H1 (cell line): ENCODE measurements at regions not wholly inside any gene's neighbourhood (a gene's known extent, or its start where the extent isn't known, plus 50 kb on each side); places are given as distances from the start of the nearest gene placed in this dataset.

Source experiments
- CEBPB ChIP-seq: IDR thresholded peaks from 2 replicates; pipeline ENCODE4 v1.6.1; 2012; ENCODE audit warnings: low read depth, low read length
- CTCF ChIP-seq, 3 experiments: IDR thresholded peaks; 1 replicate in 2 of 3; 2 replicates in 1 of 3; pipeline versions ENCODE4 v1.5.1 to v1.6.1; 2011; ENCODE audit warnings: low read length in 3 of 3, mild to moderate bottlenecking in 3 of 3, inconsistent platforms in 2 of 3, low read depth in 1 of 3, moderate library complexity in 1 of 3; ENCODE audit not compliant: insufficient read depth in 1 of 3; ENCODE audit errors: control extremely low read depth in 1 of 3
- EP300 ChIP-seq, 2 experiments: IDR thresholded peaks; 1 replicate in 1 of 2; 2 replicates in 1 of 2; pipeline ENCODE4 v1.6.1; 2011 to 2012; ENCODE audit warnings: low read depth in 2 of 2, low read length in 2 of 2, mild to moderate bottlenecking in 2 of 2, borderline replicate concordance in 1 of 2, inconsistent platforms in 1 of 2, moderate library complexity in 1 of 2
- EZH2 ChIP-seq: fragments of 200-600 bp; sonication (generic); IDR thresholded peaks from 2 replicates; pipeline ENCODE4 v1.7.1; 2012; ENCODE audit warnings: low read depth, mild to moderate bottlenecking, moderate library complexity, low read length, inconsistent platforms; ENCODE audit not compliant: severe bottlenecking
- GABPA ChIP-seq: IDR thresholded peaks from 2 replicates; pipeline ENCODE4 v1.6.1; 2011; ENCODE audit warnings: mild to moderate bottlenecking, low read length, moderate library complexity, borderline replicate concordance; ENCODE audit not compliant: insufficient read depth
- GTF2F1 ChIP-seq: IDR thresholded peaks from 2 replicates; pipeline ENCODE4 v1.6.1; 2012; ENCODE audit warnings: low read depth, low read length, improper control_type of control experiment, borderline replicate concordance
- MAX ChIP-seq: IDR thresholded peaks from 2 replicates; pipeline ENCODE4 v1.6.1; 2012; ENCODE audit warnings: inconsistent platforms
- POLR2A ChIP-seq, 2 experiments: IDR thresholded peaks; 1 replicate in 1 of 2; 2 replicates in 1 of 2; pipeline ENCODE4 v1.6.1; 2011; ENCODE audit warnings: low read depth in 2 of 2, low read length in 2 of 2, mild to moderate bottlenecking in 2 of 2; ENCODE audit errors: control extremely low read depth in 1 of 2
- RFX5 ChIP-seq: IDR thresholded peaks from 2 replicates; pipeline ENCODE4 v1.6.1; 2011; ENCODE audit warnings: low read depth, low read length, improper control_type of control experiment, borderline replicate concordance
- RXRA ChIP-seq: IDR thresholded peaks from 2 replicates; pipeline ENCODE4 v1.6.1; 2011; ENCODE audit warnings: low read depth, mild to moderate bottlenecking, low read length, moderate library complexity; ENCODE audit not compliant: insufficient read depth
- SIN3A ChIP-seq, 2 experiments: IDR thresholded peaks in 1 of 2; conservative IDR thresholded peaks in 1 of 2; 2 replicates each; pipeline ENCODE4 v1.6.1; 2011 to 2012; ENCODE audit warnings: low read length in 2 of 2, improper control_type of control experiment in 1 of 2, low read depth in 1 of 2, mild to moderate bottlenecking in 1 of 2
- SP1 ChIP-seq: IDR thresholded peaks from 2 replicates; pipeline ENCODE4 v1.6.1; 2011; ENCODE audit warnings: low read depth, low read length
- SP2 ChIP-seq: IDR thresholded peaks from 2 replicates; pipeline ENCODE4 v1.6.1; 2012; ENCODE audit warnings: mild to moderate bottlenecking, low read length, inconsistent platforms
- USF2 ChIP-seq: IDR thresholded peaks from 2 replicates; pipeline ENCODE4 v1.6.1; 2011; ENCODE audit warnings: low read length, improper control_type of control experiment

GRCh38 chr10:27621461-27621860, 117.4 kb downstream of the RAB18 start:
- no peak for TF ChIP-seq CTCF (IDR thresholded peaks at IDR 0.05; ENCODE audit: control extremely low read depth in 1 of 3, insufficient read depth in 1 of 3, low read depth in 1 of 3, low read length in 3 of 3)
- no peak for TF ChIP-seq CEBPB
- TF ChIP-seq SP2 = no peak
- no peak for TF ChIP-seq POLR2A (IDR thresholded peaks at IDR 0.05; ENCODE audit: control extremely low read depth in 1 of 2, low read depth in 2 of 2, low read length in 2 of 2)
- no peak for TF ChIP-seq SIN3A (conservative IDR thresholded peaks at IDR 0.05 in 1 of 2, IDR thresholded peaks at IDR 0.05 in 1 of 2; ENCODE audit: low read depth in 1 of 2, low read length in 2 of 2)
- TF ChIP-seq EZH2 = no peak
- no peak for TF ChIP-seq RXRA
- TF ChIP-seq GABPA = no peak
- no peak for TF ChIP-seq GTF2F1
- TF ChIP-seq USF2 = no peak
- no peak for TF ChIP-seq EP300 (IDR thresholded peaks at IDR 0.05; ENCODE audit: borderline replicate concordance in 1 of 2, low read depth in 2 of 2, low read length in 2 of 2)
- no peak for TF ChIP-seq SP1
- TF ChIP-seq MAX = no peak
- TF ChIP-seq RFX5 = no peak
